HEK293 (cell line): ENCODE measurements at regions not wholly inside any gene's neighbourhood (a gene's known extent, or its start where the extent isn't known, plus 50 kb on each side); places are given as distances from the start of the nearest gene placed in this dataset.

Source experiments
- CTCF ChIA-PET: fragments of 350-600 bp; formaldehyde crosslinking; extraction: SDS; loops from one replicate; lab custom pipeline; 2021; ENCODE audit warnings: antibody characterized with exemption; lab: Yijun Ruan, JAX
- POLR2A ChIA-PET: fragments of 300-600 bp; formaldehyde crosslinking; extraction: SDS; loops from one replicate; lab custom pipeline; 2020; ENCODE audit warnings: antibody characterized with exemption, inconsistent platforms; lab: Yijun Ruan, JAX
- H3K27ac ChIP-seq: fragments of 200-500 bp; sonication (Bioruptor generic); 2 replicates; pipeline ENCODE4 v1.5.1; 2014; ENCODE audit warnings: low read depth, low read length, control low read depth, inconsistent platforms; ENCODE audit errors: extremely low read depth
- H3K36me3 ChIP-seq, 2 experiments: fragments of 200-500 bp in 1 of 2; sonication (Bioruptor generic) in 1 of 2; 1 replicate in 1 of 2; 2 replicates in 1 of 2; pipeline ENCODE4 v1.5.1; 2014 to 2017; ENCODE audit warnings: inconsistent platforms in 2 of 2, low read length in 2 of 2; ENCODE audit not compliant: control insufficient read depth in 2 of 2, insufficient read depth in 1 of 2
- H3K4me1 ChIP-seq: fragments of 200-500 bp; sonication (Bioruptor generic); 2 replicates; pipeline ENCODE4 v1.5.1; 2014; ENCODE audit warnings: mild to moderate bottlenecking, low read length, inconsistent platforms; ENCODE audit not compliant: control insufficient read depth, insufficient read depth
- H3K4me3 ChIP-seq: 2 replicates; pipeline ENCODE4 v1.5.1; 2011; ENCODE audit warnings: low read depth, mild to moderate bottlenecking, control low read depth, low read length, moderate library complexity
- H3K9me3 ChIP-seq: fragments of 200-500 bp; sonication (Bioruptor generic); 2 replicates; pipeline ENCODE4 v1.5.1; 2014; ENCODE audit warnings: low read depth, low read length, inconsistent platforms; ENCODE audit not compliant: control insufficient read depth, insufficient read depth
- IKZF3 ChIP-seq: fragments of 450-650 bp; IDR thresholded peaks from 2 replicates; pipeline ENCODE4 v1.5.0; 2018; ENCODE audit warnings: missing biosample characterization, mild to moderate bottlenecking, missing genetic modification characterization, moderate library complexity
- PRDM1 ChIP-seq: fragments of 450-650 bp; formaldehyde crosslinking; IDR thresholded peaks from 2 replicates; pipeline ENCODE4; 2016; ENCODE audit warnings: missing biosample characterization, missing genetic modification characterization
- SCRT2 ChIP-seq: fragments of 450-650 bp; formaldehyde crosslinking; IDR thresholded peaks from 2 replicates; pipeline ENCODE4 v1.5.1; 2016; ENCODE audit warnings: missing biosample characterization, missing genetic modification characterization
- SETDB1 ChIP-seq: IDR thresholded peaks from one replicate; pipeline ENCODE4 v1.6.1; 2017; ENCODE audit warnings: mild to moderate bottlenecking, low read length, moderate library complexity, mixed read lengths; ENCODE audit not compliant: insufficient read length
- ZFP37 ChIP-seq: fragments of 450-650 bp; formaldehyde crosslinking; IDR thresholded peaks from 2 replicates; pipeline ENCODE4 v1.5.1; 2016; ENCODE audit warnings: missing biosample characterization, missing genetic modification characterization
- ZNF266 ChIP-seq: fragments of 450-650 bp; formaldehyde crosslinking; IDR thresholded peaks from 2 replicates; pipeline ENCODE4 v1.5.1; 2016; ENCODE audit warnings: missing biosample characterization, missing genetic modification characterization, low read depth
- ZNF423 ChIP-seq: fragments of 450-650 bp; formaldehyde crosslinking; IDR thresholded peaks from 2 replicates; pipeline ENCODE4 v1.5.1; 2016; ENCODE audit warnings: missing biosample characterization, missing genetic modification characterization
- ZNF654 ChIP-seq: fragments of 450-650 bp; formaldehyde crosslinking; IDR thresholded peaks from 2 replicates; pipeline ENCODE4 v1.5.1; 2016; ENCODE audit warnings: low read depth, missing biosample characterization, missing genetic modification characterization
- ZNF670 ChIP-seq: fragments of 450-650 bp; formaldehyde crosslinking; IDR thresholded peaks from 2 replicates; pipeline ENCODE4 v1.5.1; 2016; ENCODE audit warnings: missing biosample characterization, missing genetic modification characterization, low read depth
- ZNF791 ChIP-seq: fragments of 450-650 bp; formaldehyde crosslinking; IDR thresholded peaks from 2 replicates; pipeline ENCODE4 v1.5.1; 2016; ENCODE audit warnings: missing biosample characterization, missing genetic modification characterization
- ZSCAN30 ChIP-seq: fragments of 450-650 bp; IDR thresholded peaks from 2 replicates; pipeline ENCODE4 v1.5.1; 2018; ENCODE audit warnings: missing biosample characterization, mild to moderate bottlenecking, missing genetic modification characterization, moderate library complexity
- TF ChIP-seq, protein P1 (sequence below): fragments of 450-650 bp; formaldehyde crosslinking; IDR thresholded peaks from 2 replicates; pipeline ENCODE4 v1.5.1; 2016; ENCODE audit warnings: missing biosample characterization, missing genetic modification characterization
- TF ChIP-seq, protein P2 (sequence below): fragments of 450-650 bp; formaldehyde crosslinking; conservative IDR thresholded peaks from 2 replicates; pipeline ENCODE4 v1.5.1; 2016; ENCODE audit warnings: low read depth, missing biosample characterization, missing genetic modification characterization
- TF ChIP-seq, protein P3 (sequence below): fragments of 450-650 bp; formaldehyde crosslinking; IDR thresholded peaks from 2 replicates; pipeline ENCODE4 v1.5.1; 2017; ENCODE audit warnings: missing biosample characterization, missing genetic modification characterization
- TF ChIP-seq, protein P4 (sequence below): fragments of 450-650 bp; formaldehyde crosslinking; IDR thresholded peaks from 2 replicates; pipeline ENCODE4 v1.5.1; 2016; ENCODE audit warnings: missing biosample characterization, missing genetic modification characterization

DNA sequence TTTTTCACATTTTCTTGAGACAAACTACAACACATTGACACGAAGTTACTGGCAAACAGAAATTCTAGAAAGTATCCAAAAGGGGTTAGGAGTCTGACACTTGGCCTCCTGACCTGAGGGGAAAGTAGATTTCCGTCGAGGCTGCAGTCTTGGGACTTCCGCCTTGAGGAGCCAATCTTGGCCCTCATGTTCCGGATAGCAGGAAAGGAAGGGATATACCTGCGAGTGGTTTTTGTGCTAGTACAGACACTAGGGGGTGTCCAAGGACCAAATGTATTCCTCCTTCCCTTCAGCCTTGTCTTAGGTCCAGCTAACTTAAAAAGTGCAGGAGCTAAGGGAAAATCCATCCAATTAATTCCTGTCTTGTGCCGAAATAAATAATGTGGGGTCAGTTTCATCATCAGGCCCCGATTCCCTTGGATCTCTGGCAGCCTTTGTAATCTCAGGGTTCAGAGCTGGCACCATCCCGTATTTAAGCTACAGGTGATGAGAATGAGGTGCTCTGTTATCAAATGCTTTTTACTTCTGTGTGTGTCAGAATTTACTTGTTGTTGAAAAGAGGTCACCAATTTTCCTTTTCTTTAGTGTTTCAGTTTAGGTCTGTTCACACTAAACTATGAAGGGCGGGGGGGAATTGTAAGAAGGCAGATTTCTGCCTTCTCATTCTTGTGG is 330.2 kb upstream of the FANCL start:
- no peak overlapping the region for H3K4me3 ChIP-seq
- no peaks in the 10 kb centered on the region for H3K36me3 ChIP-seq
- no peak overlapping the region for H3K27ac ChIP-seq
- H3K4me1 ChIP-seq = no peaks in the 10 kb centered on the region
- TF ChIP-seq ZSCAN30 = peak; percentile 68; the same call in 1 of the 2 replicates
- TF ChIP-seq, protein P1, sequence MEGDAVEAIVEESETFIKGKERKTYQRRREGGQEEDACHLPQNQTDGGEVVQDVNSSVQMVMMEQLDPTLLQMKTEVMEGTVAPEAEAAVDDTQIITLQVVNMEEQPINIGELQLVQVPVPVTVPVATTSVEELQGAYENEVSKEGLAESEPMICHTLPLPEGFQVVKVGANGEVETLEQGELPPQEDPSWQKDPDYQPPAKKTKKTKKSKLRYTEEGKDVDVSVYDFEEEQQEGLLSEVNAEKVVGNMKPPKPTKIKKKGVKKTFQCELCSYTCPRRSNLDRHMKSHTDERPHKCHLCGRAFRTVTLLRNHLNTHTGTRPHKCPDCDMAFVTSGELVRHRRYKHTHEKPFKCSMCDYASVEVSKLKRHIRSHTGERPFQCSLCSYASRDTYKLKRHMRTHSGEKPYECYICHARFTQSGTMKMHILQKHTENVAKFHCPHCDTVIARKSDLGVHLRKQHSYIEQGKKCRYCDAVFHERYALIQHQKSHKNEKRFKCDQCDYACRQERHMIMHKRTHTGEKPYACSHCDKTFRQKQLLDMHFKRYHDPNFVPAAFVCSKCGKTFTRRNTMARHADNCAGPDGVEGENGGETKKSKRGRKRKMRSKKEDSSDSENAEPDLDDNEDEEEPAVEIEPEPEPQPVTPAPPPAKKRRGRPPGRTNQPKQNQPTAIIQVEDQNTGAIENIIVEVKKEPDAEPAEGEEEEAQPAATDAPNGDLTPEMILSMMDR (tag by site-specific recombination) = peak; percentile 74
- no peak for TF ChIP-seq ZNF791 (tag by site-specific recombination)
- TF ChIP-seq IKZF3 (tag by site-specific recombination) = peak; percentile 72
- TF ChIP-seq ZNF423 (tag by site-specific recombination) = no peak
- TF ChIP-seq ZNF654 (tag by site-specific recombination) = peak; percentile 88
- TF ChIP-seq PRDM1 (tag by site-specific recombination) = no peak
- TF ChIP-seq ZFP37 (tag by site-specific recombination) = 0 out of 2 replicates have a peak, but pooled peaks have one; percentile 33
- TF ChIP-seq ZNF670 (tag by site-specific recombination) = no peak
- TF ChIP-seq, protein P2, sequence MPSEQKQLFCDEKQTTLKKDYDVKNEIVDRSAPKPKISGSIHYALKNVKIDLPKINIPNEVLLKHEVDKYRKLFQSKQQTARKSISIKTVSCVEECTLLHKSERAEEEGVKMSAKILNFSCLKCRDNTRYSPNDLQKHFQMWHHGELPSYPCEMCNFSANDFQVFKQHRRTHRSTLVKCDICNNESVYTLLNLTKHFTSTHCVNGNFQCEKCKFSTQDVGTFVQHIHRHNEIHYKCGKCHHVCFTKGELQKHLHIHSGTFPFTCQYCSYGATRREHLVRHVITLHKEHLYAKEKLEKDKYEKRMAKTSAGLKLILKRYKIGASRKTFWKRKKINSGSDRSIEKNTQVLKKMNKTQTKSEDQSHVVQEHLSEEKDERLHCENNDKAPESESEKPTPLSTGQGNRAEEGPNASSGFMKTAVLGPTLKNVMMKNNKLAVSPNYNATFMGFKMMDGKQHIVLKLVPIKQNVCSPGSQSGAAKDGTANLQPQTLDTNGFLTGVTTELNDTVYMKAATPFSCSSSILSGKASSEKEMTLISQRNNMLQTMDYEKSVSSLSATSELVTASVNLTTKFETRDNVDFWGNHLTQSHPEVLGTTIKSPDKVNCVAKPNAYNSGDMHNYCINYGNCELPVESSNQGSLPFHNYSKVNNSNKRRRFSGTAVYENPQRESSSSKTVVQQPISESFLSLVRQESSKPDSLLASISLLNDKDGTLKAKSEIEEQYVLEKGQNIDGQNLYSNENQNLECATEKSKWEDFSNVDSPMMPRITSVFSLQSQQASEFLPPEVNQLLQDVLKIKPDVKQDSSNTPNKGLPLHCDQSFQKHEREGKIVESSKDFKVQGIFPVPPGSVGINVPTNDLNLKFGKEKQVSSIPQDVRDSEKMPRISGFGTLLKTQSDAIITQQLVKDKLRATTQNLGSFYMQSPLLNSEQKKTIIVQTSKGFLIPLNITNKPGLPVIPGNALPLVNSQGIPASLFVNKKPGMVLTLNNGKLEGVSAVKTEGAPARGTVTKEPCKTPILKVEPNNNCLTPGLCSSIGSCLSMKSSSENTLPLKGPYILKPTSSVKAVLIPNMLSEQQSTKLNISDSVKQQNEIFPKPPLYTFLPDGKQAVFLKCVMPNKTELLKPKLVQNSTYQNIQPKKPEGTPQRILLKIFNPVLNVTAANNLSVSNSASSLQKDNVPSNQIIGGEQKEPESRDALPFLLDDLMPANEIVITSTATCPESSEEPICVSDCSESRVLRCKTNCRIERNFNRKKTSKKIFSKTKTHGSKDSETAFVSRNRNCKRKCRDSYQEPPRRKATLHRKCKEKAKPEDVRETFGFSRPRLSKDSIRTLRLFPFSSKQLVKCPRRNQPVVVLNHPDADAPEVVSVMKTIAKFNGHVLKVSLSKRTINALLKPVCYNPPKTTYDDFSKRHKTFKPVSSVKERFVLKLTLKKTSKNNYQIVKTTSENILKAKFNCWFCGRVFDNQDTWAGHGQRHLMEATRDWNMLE (tag by site-specific recombination) = peak; percentile 66
- TF ChIP-seq, protein P3, sequence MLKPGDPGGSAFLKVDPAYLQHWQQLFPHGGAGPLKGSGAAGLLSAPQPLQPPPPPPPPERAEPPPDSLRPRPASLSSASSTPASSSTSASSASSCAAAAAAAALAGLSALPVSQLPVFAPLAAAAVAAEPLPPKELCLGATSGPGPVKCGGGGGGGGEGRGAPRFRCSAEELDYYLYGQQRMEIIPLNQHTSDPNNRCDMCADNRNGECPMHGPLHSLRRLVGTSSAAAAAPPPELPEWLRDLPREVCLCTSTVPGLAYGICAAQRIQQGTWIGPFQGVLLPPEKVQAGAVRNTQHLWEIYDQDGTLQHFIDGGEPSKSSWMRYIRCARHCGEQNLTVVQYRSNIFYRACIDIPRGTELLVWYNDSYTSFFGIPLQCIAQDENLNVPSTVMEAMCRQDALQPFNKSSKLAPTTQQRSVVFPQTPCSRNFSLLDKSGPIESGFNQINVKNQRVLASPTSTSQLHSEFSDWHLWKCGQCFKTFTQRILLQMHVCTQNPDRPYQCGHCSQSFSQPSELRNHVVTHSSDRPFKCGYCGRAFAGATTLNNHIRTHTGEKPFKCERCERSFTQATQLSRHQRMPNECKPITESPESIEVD (tag by site-specific recombination) = no peak
- peak; percentile 71 for TF ChIP-seq SCRT2
- peak; percentile 13 for TF ChIP-seq SETDB1
- no peak for TF ChIP-seq ZNF266 (tag by site-specific recombination)
- TF ChIP-seq, protein P4, sequence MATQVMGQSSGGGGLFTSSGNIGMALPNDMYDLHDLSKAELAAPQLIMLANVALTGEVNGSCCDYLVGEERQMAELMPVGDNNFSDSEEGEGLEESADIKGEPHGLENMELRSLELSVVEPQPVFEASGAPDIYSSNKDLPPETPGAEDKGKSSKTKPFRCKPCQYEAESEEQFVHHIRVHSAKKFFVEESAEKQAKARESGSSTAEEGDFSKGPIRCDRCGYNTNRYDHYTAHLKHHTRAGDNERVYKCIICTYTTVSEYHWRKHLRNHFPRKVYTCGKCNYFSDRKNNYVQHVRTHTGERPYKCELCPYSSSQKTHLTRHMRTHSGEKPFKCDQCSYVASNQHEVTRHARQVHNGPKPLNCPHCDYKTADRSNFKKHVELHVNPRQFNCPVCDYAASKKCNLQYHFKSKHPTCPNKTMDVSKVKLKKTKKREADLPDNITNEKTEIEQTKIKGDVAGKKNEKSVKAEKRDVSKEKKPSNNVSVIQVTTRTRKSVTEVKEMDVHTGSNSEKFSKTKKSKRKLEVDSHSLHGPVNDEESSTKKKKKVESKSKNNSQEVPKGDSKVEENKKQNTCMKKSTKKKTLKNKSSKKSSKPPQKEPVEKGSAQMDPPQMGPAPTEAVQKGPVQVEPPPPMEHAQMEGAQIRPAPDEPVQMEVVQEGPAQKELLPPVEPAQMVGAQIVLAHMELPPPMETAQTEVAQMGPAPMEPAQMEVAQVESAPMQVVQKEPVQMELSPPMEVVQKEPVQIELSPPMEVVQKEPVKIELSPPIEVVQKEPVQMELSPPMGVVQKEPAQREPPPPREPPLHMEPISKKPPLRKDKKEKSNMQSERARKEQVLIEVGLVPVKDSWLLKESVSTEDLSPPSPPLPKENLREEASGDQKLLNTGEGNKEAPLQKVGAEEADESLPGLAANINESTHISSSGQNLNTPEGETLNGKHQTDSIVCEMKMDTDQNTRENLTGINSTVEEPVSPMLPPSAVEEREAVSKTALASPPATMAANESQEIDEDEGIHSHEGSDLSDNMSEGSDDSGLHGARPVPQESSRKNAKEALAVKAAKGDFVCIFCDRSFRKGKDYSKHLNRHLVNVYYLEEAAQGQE (tag by site-specific recombination) = peak; percentile 27; the same call in 1 of the 2 replicates
- H3K9me3 ChIP-seq = no peaks in the 10 kb centered on the region
- ChIA-PET POLR2A (interaction anchor here (0.6 kb wide), 1 partner anchor 164 kb away, joined by 7 read pairs; no protein-coding TSS in a partner anchor), CTCF (interaction anchor here (0.7 to 1.8 kb wide), 11 partner anchors 14 to 497 kb away, joined by 3 to 9 read pairs (median 3); no protein-coding TSS in a partner anchor)
